ENCODE measurements at regions not wholly inside any gene's neighbourhood (a gene's known extent, or its start where the extent isn't known, plus 50 kb on each side); places are given as distances from the start of the nearest gene placed in this dataset.
A peak's percentile ranks its signal among the peaks of the same experiment; 100 is the strongest.

- Histone ChIP-seq H3F3A (ENCODE audit: control insufficient read depth, insufficient read depth) (no peaks in the 10 kb centered on the region), H3K27me3 (ENCODE audit: control insufficient read depth, low read length) (no peaks in the 10 kb centered on the region), H3K36me3 (ENCODE audit: control insufficient read depth, low read length) (no peaks in the 10 kb centered on the region), H3K4me1 (ENCODE audit: control insufficient read depth, low read length) (no peaks in the 10 kb centered on the region), H4K20me1 (ENCODE audit: control insufficient read depth, insufficient read depth, low read depth, low read length) (no peaks in the 10 kb centered on the region), H3K9me3 (ENCODE audit: control insufficient read depth, insufficient read depth, low read length) (no peaks in the 10 kb centered on the region), H3K9me2 (replicated peaks; ENCODE audit: control insufficient read depth, low read length) (no peaks in the 10 kb centered on the region), H3K79me2 (ENCODE audit: control insufficient read depth, low read length) (no peaks in the 10 kb centered on the region), H3K4me2 (ENCODE audit: low read length) (no peak overlapping the region), H3K4me3 (ENCODE audit: low read length) (no peak overlapping the region), H3K27ac (ENCODE audit: low read depth, low read length) (no peak overlapping the region)
- TF ChIP-seq CTCF (IDR thresholded peaks at IDR 0.05; ENCODE audit: low read depth, low read length, poor library complexity, severe bottlenecking) (no peak), EZH2phosphoT487 (IDR thresholded peaks at IDR 0.05; ENCODE audit: borderline replicate concordance, low read length) (no peak)
These were observed 66.9 kb upstream of the NEIL3 start for GRCh38 chr4:177242651-177243286.

- Histone ChIP-seq H3K9me2 (replicated peaks; ENCODE audit: control insufficient read depth, low read length) (no peaks in the 10 kb centered on the region), H3K36me3 (ENCODE audit: control insufficient read depth, low read length) (no peaks in the 10 kb centered on the region), H3F3A (ENCODE audit: control insufficient read depth, insufficient read depth) (no peaks in the 10 kb centered on the region), H3K27ac (ENCODE audit: low read depth, low read length) (no peak overlapping the region), H3K4me2 (ENCODE audit: low read length) (no peak overlapping the region), H3K4me1 (ENCODE audit: control insufficient read depth, low read length) (no peaks in the 10 kb centered on the region), H3K9me3 (ENCODE audit: control insufficient read depth, insufficient read depth, low read length) (no peaks in the 10 kb centered on the region), H3K79me2 (ENCODE audit: control insufficient read depth, low read length) (no peaks in the 10 kb centered on the region), H4K20me1 (ENCODE audit: control insufficient read depth, insufficient read depth, low read depth, low read length) (no peaks in the 10 kb centered on the region), H3K4me3 (ENCODE audit: low read length) (no peak overlapping the region), H3K27me3 (ENCODE audit: control insufficient read depth, low read length) (peaks cover 9% of the 10 kb centered on the region; the same call in 1 of the 2 replicates)
- TF ChIP-seq EZH2phosphoT487 (IDR thresholded peaks at IDR 0.05; ENCODE audit: borderline replicate concordance, low read length) (no peak), CTCF (IDR thresholded peaks at IDR 0.05; ENCODE audit: low read depth, low read length, poor library complexity, severe bottlenecking) (no peak)
These were observed 62.8 kb upstream of the NEIL3 start for GRCh38 chr4:177246641-177247584.

DNA sequence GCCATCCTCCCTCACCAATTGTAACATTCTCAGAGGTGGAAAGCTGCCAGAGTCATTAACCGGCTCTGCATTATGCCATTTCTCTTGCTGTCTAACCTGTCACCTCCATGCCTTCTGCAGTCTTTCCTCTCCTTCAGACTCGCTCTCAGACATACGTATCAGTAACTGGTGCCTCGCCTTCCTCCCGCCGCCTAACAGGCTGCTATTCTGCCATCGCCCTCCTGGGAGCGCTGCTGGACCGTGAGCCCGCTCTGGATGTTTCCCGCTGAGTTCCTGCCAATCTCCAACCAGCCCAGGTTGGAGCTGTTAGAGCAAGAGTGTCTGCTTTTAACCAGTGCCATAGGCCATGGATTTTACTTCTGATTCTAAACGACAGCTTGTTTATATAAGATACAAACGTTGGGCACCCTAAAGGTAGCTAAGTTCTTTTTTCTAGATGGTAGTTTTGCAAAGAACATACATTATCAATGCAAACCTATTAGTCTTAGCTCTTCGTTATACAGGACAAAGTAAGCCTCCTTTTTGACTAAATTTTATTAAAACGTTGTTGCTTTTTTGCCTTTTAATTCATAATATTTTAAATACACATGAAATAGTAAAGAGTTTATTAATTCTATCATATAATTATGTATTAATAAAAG is 59.5 kb upstream of the NEIL3 start:
- Histone ChIP-seq H3K27me3 (ENCODE audit: control insufficient read depth, low read length) (peaks cover 9% of the 10 kb centered on the region; the same call in 1 of the 2 replicates), H3K4me3 (ENCODE audit: low read length) (no peak overlapping the region), H3K9me2 (replicated peaks; ENCODE audit: control insufficient read depth, low read length) (no peaks in the 10 kb centered on the region), H3K4me2 (ENCODE audit: low read length) (no peak overlapping the region), H3F3A (ENCODE audit: control insufficient read depth, insufficient read depth) (no peaks in the 10 kb centered on the region), H3K27ac (ENCODE audit: low read depth, low read length) (no peak overlapping the region), H3K79me2 (ENCODE audit: control insufficient read depth, low read length) (no peaks in the 10 kb centered on the region), H3K36me3 (ENCODE audit: control insufficient read depth, low read length) (no peaks in the 10 kb centered on the region), H3K4me1 (ENCODE audit: control insufficient read depth, low read length) (no peaks in the 10 kb centered on the region), H4K20me1 (ENCODE audit: control insufficient read depth, insufficient read depth, low read depth, low read length) (no peaks in the 10 kb centered on the region), H3K9me3 (ENCODE audit: control insufficient read depth, insufficient read depth, low read length) (no peaks in the 10 kb centered on the region)
- TF ChIP-seq EZH2phosphoT487 (IDR thresholded peaks at IDR 0.05; ENCODE audit: borderline replicate concordance, low read length) (no peak), CTCF (IDR thresholded peaks at IDR 0.05; ENCODE audit: low read depth, low read length, poor library complexity, severe bottlenecking) (peak; percentile 95)
